SK-N-SH (cell line): ENCODE measurements at regions not wholly inside any gene's neighbourhood (a gene's known extent, or its start where the extent isn't known, plus 50 kb on each side); places are given as distances from the start of the nearest gene placed in this dataset.

Experiments used
- CTCF ChIA-PET: fragments of 300-600, 350-600 bp; formaldehyde crosslinking; extraction: SDS; loops from one replicate; lab custom pipeline; 2021; lab: Yijun Ruan, JAX
- POLR2A ChIA-PET: fragments of 350-600 bp; sonication (Branson Sonifier 250); formaldehyde crosslinking; extraction: SDS; loops from one replicate; lab custom pipeline; 2020; ENCODE audit warnings: antibody characterized with exemption, inconsistent platforms; lab: Yijun Ruan, JAX
- DNase-seq: peaks from one replicate; pipeline ENCODE4 v3.0.0; 2012
- H2AFZ ChIP-seq: fragments of 200-600 bp; sonication (generic); 2 replicates; pipeline ENCODE4 v1.8.1; 2016; ENCODE audit warnings: antibody characterized with exemption, mild to moderate bottlenecking, low read depth
- H3F3A ChIP-seq: fragments of 200-600 bp; sonication (generic); replicated peaks from 2 replicates; pipeline ENCODE3; 2016; ENCODE audit warnings: antibody characterized with exemption, mild to moderate bottlenecking; ENCODE audit not compliant: insufficient read depth
- H3K27ac ChIP-seq, 2 experiments: fragments of 200-500 bp in 1 of 2; fragments of 200-600 bp in 1 of 2; sonication (Bioruptor generic) in 1 of 2; sonication (generic), shearing (Covaris generic) in 1 of 2; 2 replicates each; pipeline versions ENCODE4 v1.5.1 to v1.6.1; 2014 to 2016; ENCODE audit warnings: low read depth in 2 of 2, inconsistent platforms in 1 of 2, low read length in 1 of 2, mild to moderate bottlenecking in 1 of 2, mixed read lengths in 1 of 2
- H3K27me3 ChIP-seq: fragments of 200-600 bp; sonication (generic), shearing (Covaris generic); 2 replicates; pipeline ENCODE4 v1.6.1; 2016; ENCODE audit warnings: mixed run types; ENCODE audit not compliant: insufficient read depth
- H3K36me3 ChIP-seq, 2 experiments: fragments of 200-500 bp in 1 of 2; fragments of 200-600 bp in 1 of 2; sonication (Bioruptor generic) in 1 of 2; sonication (generic) in 1 of 2; replicated peaks in 1 of 2; 2 replicates each; pipeline versions ENCODE3 to v1.5.1; 2014 to 2016; ENCODE audit warnings: low read length in 1 of 2, mild to moderate bottlenecking in 1 of 2; ENCODE audit not compliant: insufficient read depth in 2 of 2, control insufficient read depth in 1 of 2
- H3K4me1 ChIP-seq, 2 experiments: fragments of 200-500 bp in 1 of 2; fragments of 200-600 bp in 1 of 2; sonication (Bioruptor generic) in 1 of 2; sonication (generic), shearing (Covaris generic) in 1 of 2; 2 replicates each; pipeline versions ENCODE4 v1.5.1 to v1.6.1; 2014 to 2016; ENCODE audit warnings: low read depth in 1 of 2, low read length in 1 of 2, mixed run types in 1 of 2; ENCODE audit not compliant: insufficient read depth in 2 of 2, control insufficient read depth in 1 of 2
- H3K4me2 ChIP-seq: fragments of 200-600 bp; sonication (generic), shearing (Covaris generic); 2 replicates; pipeline ENCODE4 v1.6.1; 2017; ENCODE audit warnings: mixed run types
- H3K4me3 ChIP-seq, 2 experiments: fragments of 200-500 bp in 1 of 2; fragments of 200-600 bp in 1 of 2; sonication (Bioruptor generic) in 1 of 2; sonication (generic), shearing (Covaris generic) in 1 of 2; 2 replicates each; pipeline versions ENCODE4 v1.5.1 to v1.8.1; 2014 to 2016; ENCODE audit warnings: low read depth in 2 of 2, inconsistent platforms in 1 of 2, low read length in 1 of 2, mild to moderate bottlenecking in 1 of 2, mixed read lengths in 1 of 2, moderate library complexity in 1 of 2
- H3K79me2 ChIP-seq: fragments of 200-600 bp; sonication (generic); 2 replicates; pipeline ENCODE4 v1.8.1; 2017; ENCODE audit warnings: mild to moderate bottlenecking; ENCODE audit not compliant: insufficient read depth
- H3K9ac ChIP-seq: fragments of 200-600 bp; sonication (generic); 2 replicates; pipeline ENCODE4 v1.6.1; 2017; ENCODE audit warnings: mixed run types
- H3K9me2 ChIP-seq: fragments of 200-600 bp; sonication (generic); 2 replicates; pipeline ENCODE4 v1.6.1; 2017; ENCODE audit warnings: mixed run types
- H3K9me3 ChIP-seq: fragments of 200-600 bp; sonication (generic); 2 replicates; pipeline ENCODE4 v1.6.1; 2017; ENCODE audit warnings: mixed run types, mild to moderate bottlenecking, moderate library complexity
- H4K20me1 ChIP-seq: fragments of 200-600 bp; sonication (generic); 2 replicates; pipeline ENCODE4 v1.6.1; 2017; ENCODE audit warnings: mild to moderate bottlenecking, mixed run types; ENCODE audit not compliant: insufficient read depth
- CTCF ChIP-seq: fragments of 200-600 bp; sonication (generic); IDR thresholded peaks from 2 replicates; pipeline ENCODE4 v1.6.1; 2017; ENCODE audit warnings: antibody characterized with exemption, mild to moderate bottlenecking, moderate library complexity
- ELF1 ChIP-seq: IDR thresholded peaks from 2 replicates; pipeline ENCODE4 v1.4.0; 2012
- EZH2phosphoT487 ChIP-seq: fragments of 200-600 bp; sonication (generic); IDR thresholded peaks from 2 replicates; pipeline ENCODE4 v1.6.1; 2017; ENCODE audit warnings: low read depth, mixed run types, mild to moderate bottlenecking, antibody characterized with exemption, moderate library complexity, borderline replicate concordance
- FOSL2 ChIP-seq: IDR thresholded peaks from 2 replicates; pipeline ENCODE4 v1.4.0; 2012; ENCODE audit warnings: low read depth, mild to moderate bottlenecking, moderate library complexity, borderline replicate concordance
- FOXJ3 ChIP-seq: sonication (generic); formaldehyde crosslinking; IDR thresholded peaks from 2 replicates; pipeline ENCODE4 v1.5.1; 2020; ENCODE audit warnings: mild to moderate bottlenecking, missing genetic modification reagents
- FOXM1 ChIP-seq: IDR thresholded peaks from 2 replicates; pipeline ENCODE4 v1.4.0; 2012; ENCODE audit warnings: low read depth, mild to moderate bottlenecking
- GABPA ChIP-seq: IDR thresholded peaks from 2 replicates; pipeline ENCODE4 v1.4.0; 2012; ENCODE audit warnings: low read depth, mild to moderate bottlenecking
- IRF3 ChIP-seq: fragments of 150-350 bp; IDR thresholded peaks from 2 replicates; pipeline ENCODE4 v1.6.1; 2016; ENCODE audit warnings: mild to moderate bottlenecking, low read depth, low read length
- MAX ChIP-seq: IDR thresholded peaks from 2 replicates; pipeline ENCODE4 v1.4.0; 2012; ENCODE audit warnings: low read depth
- MEF2A ChIP-seq: IDR thresholded peaks from 2 replicates; pipeline ENCODE4 v1.4.0; 2012; ENCODE audit warnings: low read depth, borderline replicate concordance
- MXI1 ChIP-seq: IDR thresholded peaks from 2 replicates; pipeline ENCODE4 v1.6.1; 2012; ENCODE audit warnings: mild to moderate bottlenecking, low read depth, low read length, improper control_type of control experiment
- NFIC ChIP-seq: IDR thresholded peaks from 2 replicates; pipeline ENCODE4 v1.4.0; 2012; ENCODE audit warnings: borderline replicate concordance
- POLR2AphosphoS5 ChIP-seq: IDR thresholded peaks from 2 replicates; pipeline ENCODE4 v1.6.1; 2012; ENCODE audit warnings: low read depth, low read length
- RAD21 ChIP-seq: IDR thresholded peaks from 2 replicates; pipeline ENCODE4 v1.6.1; 2012; ENCODE audit warnings: mild to moderate bottlenecking, low read length
- RCOR1 ChIP-seq: fragments of 150-350 bp; IDR thresholded peaks from 2 replicates; pipeline ENCODE4 v1.6.1; 2017; ENCODE audit warnings: antibody characterized with exemption, low read length
- RFX5 ChIP-seq: IDR thresholded peaks from 2 replicates; pipeline ENCODE4 v1.6.1; 2012; ENCODE audit warnings: mild to moderate bottlenecking, improper control_type of control experiment, low read length
- RXRA ChIP-seq: IDR thresholded peaks from 2 replicates; pipeline ENCODE4 v1.4.0; 2012; ENCODE audit warnings: low read depth, mild to moderate bottlenecking, borderline replicate concordance
- SIN3A ChIP-seq: IDR thresholded peaks from 2 replicates; pipeline ENCODE4 v1.6.1; 2012; ENCODE audit warnings: low read depth, mild to moderate bottlenecking, low read length, moderate library complexity, borderline replicate concordance
- SMC3 ChIP-seq: IDR thresholded peaks from 2 replicates; pipeline ENCODE4 v1.6.1; 2012; ENCODE audit warnings: low read depth, low read length, improper control_type of control experiment
- TAF1 ChIP-seq: IDR thresholded peaks from 2 replicates; pipeline ENCODE4 v1.6.1; 2012; ENCODE audit warnings: low read depth, mild to moderate bottlenecking, low read length, moderate library complexity, borderline replicate concordance
- YY1 ChIP-seq: IDR thresholded peaks from 2 replicates; pipeline ENCODE4 v1.4.0; 2012; ENCODE audit warnings: low read depth, mild to moderate bottlenecking
- WGBS: methylation state at CpG from one replicate; pipeline ENCODE4 v1.1.6; 2017; ENCODE audit warnings: low lambda C conversion rate; 5-methylcytosine and 5-hydroxymethylcytosine counted together

- Histone ChIP-seq H2AFZ (no peak overlapping the region), H3K27me3 (no peaks in the 10 kb centered on the region), H3F3A (no peaks in the 10 kb centered on the region), H3K9me3 (no peaks in the 10 kb centered on the region), H3K4me1 (no peaks in the 10 kb centered on the region), H3K4me3 (no peak overlapping the region), H3K9ac (no peak overlapping the region), H3K79me2 (no peaks in the 10 kb centered on the region), H3K36me3 (no peaks in the 10 kb centered on the region), H4K20me1 (no peaks in the 10 kb centered on the region), H3K9me2 (no peaks in the 10 kb centered on the region), H3K4me2 (no peak overlapping the region), H3K27ac (no peak overlapping the region)
- ChIA-PET CTCF (interaction anchor here (0.8 kb wide), 1 partner anchor 10 kb away, joined by 3 read pairs; no protein-coding TSS in a partner anchor), POLR2A (no interaction called here)
- TF ChIP-seq MAX (no peak), SIN3A (no peak), TAF1 (no peak), POLR2AphosphoS5 (no peak), YY1 (no peak), IRF3 (no peak), MEF2A (no peak)
- DNase-seq, result no peak
- 2% methylated on average over 2 of the region's 2 CpGs for WGBS
Observed at GRCh38 chr2:103335403-103335802, 573.6 kb downstream of the TMEM182 start.

GRCh38 chr2:103338819-103339218 is 577.0 kb downstream of the TMEM182 start:
- Histone ChIP-seq H3K27me3 (no peaks in the 10 kb centered on the region), H3K4me1 (no peaks in the 10 kb centered on the region), H3K4me3 (no peak overlapping the region), H3K27ac (no peak overlapping the region), H3F3A (no peaks in the 10 kb centered on the region), H2AFZ (no peak overlapping the region), H3K9me2 (no peaks in the 10 kb centered on the region), H3K9ac (no peak overlapping the region), H3K79me2 (no peaks in the 10 kb centered on the region), H3K4me2 (no peak overlapping the region), H4K20me1 (no peaks in the 10 kb centered on the region), H3K36me3 (no peaks in the 10 kb centered on the region), H3K9me3 (no peaks in the 10 kb centered on the region)
- CTCF ChIA-PET, result no interaction called here
- POLR2A ChIA-PET, result no interaction called here
- 0% methylated on average over 1 of the region's 1 CpG for WGBS
- DNase-seq, result no peak
- no peak for TF ChIP-seq RFX5
- TF ChIP-seq CTCF, result no peak
- TF ChIP-seq ELF1, result no peak
- TF ChIP-seq RAD21, result no peak
- TF ChIP-seq EZH2phosphoT487, result no peak
- no peak for TF ChIP-seq RXRA
- TF ChIP-seq SMC3, result no peak
- TF ChIP-seq MAX, result no peak
- TF ChIP-seq YY1, result no peak
- no peak for TF ChIP-seq FOSL2
- TF ChIP-seq GABPA, result no peak
- TF ChIP-seq NFIC, result no peak
- TF ChIP-seq POLR2AphosphoS5, result no peak
- no peak for TF ChIP-seq IRF3
- no peak for TF ChIP-seq FOXJ3 (CRISPR knock-in tag)
- no peak for TF ChIP-seq RCOR1
- TF ChIP-seq MXI1, result no peak
- no peak for TF ChIP-seq FOXM1
